ENCODE measurements at regions not wholly inside any gene's neighbourhood (a gene's known extent, or its start where the extent isn't known, plus 50 kb on each side); places are given as distances from the start of the nearest gene placed in this dataset.

DNA sequence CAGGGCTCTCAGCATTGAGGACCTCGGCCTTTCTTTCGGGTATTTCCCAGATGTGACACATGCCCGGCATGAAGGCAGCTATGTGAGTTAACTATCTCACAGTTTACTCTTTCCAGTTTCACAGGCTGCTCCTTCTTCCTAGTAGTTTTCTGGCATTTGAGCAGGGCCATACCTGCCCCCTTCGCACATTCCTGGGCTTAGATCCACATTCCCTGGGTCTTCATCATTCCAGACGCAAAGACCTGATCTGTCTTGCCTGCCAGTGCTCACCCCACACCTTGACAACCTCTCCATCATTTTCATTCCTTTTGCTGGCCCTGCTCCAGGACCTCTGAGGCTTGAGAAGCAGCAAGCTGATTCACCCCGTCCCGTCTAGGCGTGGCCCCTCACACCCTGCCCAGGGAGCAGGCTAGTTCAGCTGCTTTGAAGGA lies 227.5 kb downstream of the WDR11 start:
- Histone ChIP-seq H3K36me3 (replicated peaks) (no peaks in the 10 kb centered on the region), H3K27me3 (replicated peaks) (no peaks in the 10 kb centered on the region), H3K4me3 (ENCODE audit: low read depth, low read length) (no peak overlapping the region), H3K27ac (no peak overlapping the region)
- TF ChIP-seq, protein P1, sequence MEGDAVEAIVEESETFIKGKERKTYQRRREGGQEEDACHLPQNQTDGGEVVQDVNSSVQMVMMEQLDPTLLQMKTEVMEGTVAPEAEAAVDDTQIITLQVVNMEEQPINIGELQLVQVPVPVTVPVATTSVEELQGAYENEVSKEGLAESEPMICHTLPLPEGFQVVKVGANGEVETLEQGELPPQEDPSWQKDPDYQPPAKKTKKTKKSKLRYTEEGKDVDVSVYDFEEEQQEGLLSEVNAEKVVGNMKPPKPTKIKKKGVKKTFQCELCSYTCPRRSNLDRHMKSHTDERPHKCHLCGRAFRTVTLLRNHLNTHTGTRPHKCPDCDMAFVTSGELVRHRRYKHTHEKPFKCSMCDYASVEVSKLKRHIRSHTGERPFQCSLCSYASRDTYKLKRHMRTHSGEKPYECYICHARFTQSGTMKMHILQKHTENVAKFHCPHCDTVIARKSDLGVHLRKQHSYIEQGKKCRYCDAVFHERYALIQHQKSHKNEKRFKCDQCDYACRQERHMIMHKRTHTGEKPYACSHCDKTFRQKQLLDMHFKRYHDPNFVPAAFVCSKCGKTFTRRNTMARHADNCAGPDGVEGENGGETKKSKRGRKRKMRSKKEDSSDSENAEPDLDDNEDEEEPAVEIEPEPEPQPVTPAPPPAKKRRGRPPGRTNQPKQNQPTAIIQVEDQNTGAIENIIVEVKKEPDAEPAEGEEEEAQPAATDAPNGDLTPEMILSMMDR (IDR thresholded peaks at IDR 0.05; ENCODE audit: low read depth, low read length, missing control alignments), result no peak
- DNase-seq, result no peak
- in situ Hi-C loops (cut with HindIII; ENCODE audit: low pct_ligation_motif_present, low sequenced_read_pairs), result no loop called here

DNA sequence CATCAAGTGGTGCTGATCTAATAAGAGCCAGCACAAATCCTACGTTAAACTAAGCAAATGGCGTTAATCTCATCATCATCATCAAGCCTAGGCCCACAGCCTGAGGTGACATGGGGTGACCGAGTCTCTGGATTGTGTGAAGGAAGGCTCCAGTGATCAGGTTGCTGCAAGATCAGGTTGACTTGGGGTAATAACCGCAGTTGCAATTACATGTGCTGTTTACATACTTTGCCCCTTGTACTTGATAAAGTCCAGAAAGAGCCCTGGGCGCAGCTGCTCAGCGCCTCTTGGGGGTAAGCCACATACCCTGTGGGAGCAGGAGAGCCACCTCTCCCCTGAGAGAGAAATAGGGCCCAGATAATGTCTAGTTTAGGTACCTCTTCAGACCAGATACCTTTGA lies 228.1 kb downstream of the WDR11 start:
- no peaks in the 10 kb centered on the region for H3K36me3 ChIP-seq (replicated peaks)
- no peak overlapping the region for H3K27ac ChIP-seq
- H3K27me3 ChIP-seq (replicated peaks), result no peaks in the 10 kb centered on the region
- in situ Hi-C loops (cut with HindIII; ENCODE audit: low pct_ligation_motif_present, low sequenced_read_pairs), result no loop called here
- no peak for DNase-seq
- H3K4me3 ChIP-seq (ENCODE audit: low read depth, low read length), result no peak overlapping the region
- TF ChIP-seq, protein P1 (IDR thresholded peaks at IDR 0.05; ENCODE audit: low read depth, low read length, missing control alignments), result no peak

DNA sequence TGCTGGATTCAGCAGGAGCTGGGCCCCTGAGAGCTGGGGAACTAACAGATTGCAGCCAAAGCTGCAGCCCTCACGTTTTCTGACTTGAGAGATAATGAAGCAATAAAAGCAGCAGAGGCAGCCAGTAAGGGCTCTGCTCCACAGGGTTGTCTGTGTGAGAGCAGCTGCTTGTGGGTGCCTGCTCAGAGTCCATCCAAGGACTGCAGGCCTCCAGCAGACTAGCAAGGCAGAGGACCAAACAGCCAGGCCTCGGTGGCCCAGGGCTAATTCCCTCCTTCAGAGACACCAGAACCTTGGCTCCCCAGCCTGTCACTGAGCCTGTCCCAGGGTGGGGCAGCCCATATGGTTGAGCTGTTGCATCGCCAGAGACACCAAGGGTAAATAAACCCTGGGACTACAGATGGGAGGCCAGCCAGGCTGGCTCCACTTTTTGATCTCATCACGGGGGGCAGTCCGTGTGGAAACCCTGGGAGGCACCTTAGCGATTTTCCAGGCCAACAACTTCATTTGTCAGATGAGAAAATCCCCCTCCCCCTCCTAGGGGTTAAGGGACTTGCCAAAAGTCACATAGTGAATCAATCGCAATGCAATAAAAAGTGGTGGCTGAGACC lies 229.2 kb downstream of the WDR11 start:
- in situ Hi-C loops (cut with HindIII; ENCODE audit: low pct_ligation_motif_present, low sequenced_read_pairs), result no loop called here

DNA sequence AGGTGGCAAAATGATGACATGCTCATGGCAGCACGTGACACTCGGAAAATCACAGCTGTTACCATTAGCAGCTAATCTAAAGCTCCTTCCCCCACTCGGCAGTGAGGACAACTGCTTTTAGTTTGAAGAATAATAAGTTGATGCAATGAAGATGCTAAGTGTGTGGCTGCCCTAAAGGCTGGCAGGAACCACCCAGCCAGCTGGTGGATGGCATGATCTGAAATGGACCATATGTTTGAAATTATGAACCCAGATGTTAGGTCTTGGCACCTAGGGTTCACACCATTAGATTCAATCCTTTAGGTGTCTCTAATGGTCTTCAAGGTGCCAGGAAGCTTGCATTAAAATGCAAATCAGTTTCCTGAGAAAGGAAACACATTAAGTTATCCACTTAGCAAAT lies 230.1 kb downstream of the WDR11 start:
- in situ Hi-C loops (cut with HindIII; ENCODE audit: low pct_ligation_motif_present, low sequenced_read_pairs), result no loop called here
- no peak for DNase-seq
- H3K27me3 ChIP-seq (replicated peaks), result no peaks in the 10 kb centered on the region
- H3K27ac ChIP-seq, result no peak overlapping the region
- TF ChIP-seq, protein P1 (IDR thresholded peaks at IDR 0.05; ENCODE audit: low read depth, low read length, missing control alignments), result no peak
- H3K36me3 ChIP-seq (replicated peaks), result no peaks in the 10 kb centered on the region
- H3K4me3 ChIP-seq (ENCODE audit: low read depth, low read length), result no peak overlapping the region

More for the DNA sequence above, 229.2 kb downstream of the WDR11 start:
- Histone ChIP-seq H3K27me3 (replicated peaks) (no peaks in the 10 kb centered on the region), H3K4me3 (ENCODE audit: low read depth, low read length) (no peak overlapping the region), H3K36me3 (replicated peaks) (no peaks in the 10 kb centered on the region), H3K27ac (no peak overlapping the region)
- TF ChIP-seq, protein P1 (IDR thresholded peaks at IDR 0.05; ENCODE audit: low read depth, low read length, missing control alignments), result no peak
- no peak for DNase-seq

DNA sequence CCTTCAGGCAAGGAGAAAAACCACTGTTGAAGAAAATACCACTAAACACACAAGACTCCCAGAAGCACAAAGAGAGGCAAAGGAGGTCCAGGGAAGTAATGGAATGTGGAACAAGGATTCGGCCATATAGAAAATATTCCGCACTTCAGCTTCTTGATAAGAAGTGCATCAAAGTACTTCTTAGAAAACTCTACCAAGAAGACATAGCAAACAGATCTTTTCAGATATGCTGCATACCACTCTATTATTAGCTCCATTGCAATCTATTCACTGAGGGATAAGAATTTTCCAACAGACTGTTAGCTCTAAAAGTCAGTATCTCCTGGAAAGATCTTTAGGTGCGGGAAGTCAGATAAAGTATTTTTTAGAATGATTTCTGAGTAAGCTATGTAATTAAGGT lies 231.8 kb downstream of the WDR11 start:
- DNase-seq, result no peak
- H3K27ac ChIP-seq, result no peak overlapping the region
- in situ Hi-C loops (cut with HindIII; ENCODE audit: low pct_ligation_motif_present, low sequenced_read_pairs), result no loop called here
- TF ChIP-seq, protein P1 (IDR thresholded peaks at IDR 0.05; ENCODE audit: low read depth, low read length, missing control alignments), result no peak
- H3K4me3 ChIP-seq (ENCODE audit: low read depth, low read length), result no peak overlapping the region
- H3K36me3 ChIP-seq (replicated peaks), result no peaks in the 10 kb centered on the region
- H3K27me3 ChIP-seq (replicated peaks), result no peaks in the 10 kb centered on the region
